ENCODE measurements at regions not wholly inside any gene's neighbourhood (a gene's known extent, or its start where the extent isn't known, plus 50 kb on each side); places are given as distances from the start of the nearest gene placed in this dataset.
"Not testable (repeated sequence)": the region's sequence is repeated elsewhere in the genome, so short reads cannot be mapped to it uniquely, and the experiment has no call there.

DNA sequence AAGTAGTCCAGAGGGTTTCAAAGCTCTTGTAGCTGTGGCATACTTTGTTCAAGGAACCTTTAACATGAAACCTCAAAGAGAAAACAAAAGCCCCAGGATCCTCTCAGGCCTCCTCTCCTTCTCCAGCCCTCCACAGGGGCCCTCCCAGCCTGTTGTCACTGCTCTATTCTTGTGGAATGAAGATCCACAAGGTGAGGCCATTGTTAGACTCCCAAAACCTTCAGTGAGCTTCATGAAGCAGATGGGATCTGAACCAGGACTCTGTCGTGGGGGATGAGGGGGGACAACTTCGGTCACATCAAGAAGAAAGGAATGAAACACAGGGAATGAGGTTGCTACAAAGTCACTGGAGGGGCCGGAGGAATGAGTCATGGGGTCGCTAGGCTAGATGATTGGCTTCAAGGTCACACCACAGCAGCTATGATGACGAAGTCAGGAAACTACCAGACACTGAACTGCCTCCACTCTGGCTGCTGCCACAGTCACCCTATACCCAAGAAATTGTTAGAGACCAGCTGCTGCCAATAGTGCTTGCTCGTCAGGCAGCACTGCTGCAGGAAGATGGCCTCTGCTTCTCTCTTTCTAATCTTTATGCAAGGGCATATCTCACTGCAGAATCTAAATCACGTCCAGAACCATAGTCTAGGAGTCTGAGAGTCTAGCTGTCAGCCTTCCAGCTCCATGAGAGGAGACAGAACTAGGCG is 208.8 kb downstream of the HIBADH start:
- Histone ChIP-seq H2AFZ (ENCODE audit: low read depth, low read length) (no peak overlapping the region), H3K27ac (ENCODE audit: low read length) (no peak overlapping the region), H3K9ac (ENCODE audit: low read length) (no peak overlapping the region), H4K20me1 (ENCODE audit: insufficient read depth) (no peaks in the 10 kb centered on the region), H3K36me3 (ENCODE audit: insufficient read depth, low read length) (no peaks in the 10 kb centered on the region), H3F3A (ENCODE audit: insufficient read depth, low read length, poor library complexity, severe bottlenecking) (no peaks in the 10 kb centered on the region), H3K9me2 (ENCODE audit: insufficient read depth, low read length) (no peaks in the 10 kb centered on the region), H3K79me2 (replicated peaks; ENCODE audit: insufficient read depth, low read length) (no peaks in the 10 kb centered on the region), H3K27me3 (ENCODE audit: insufficient read depth, low read depth, low read length) (no peaks in the 10 kb centered on the region), H3K4me2 (ENCODE audit: low read length) (no peak overlapping the region), H3K9me3 (ENCODE audit: low read length) (no peaks in the 10 kb centered on the region), H3K4me3 (ENCODE audit: low read length) (no peak overlapping the region)
- TF ChIP-seq SMC3 (conservative IDR thresholded peaks at IDR 0.05; ENCODE audit: poor library complexity) (no peak), EP300 (conservative IDR thresholded peaks at IDR 0.05; ENCODE audit: poor library complexity, severe bottlenecking) (no peak), TAF1 (IDR thresholded peaks at IDR 0.05; ENCODE audit: low read depth) (no peak), REST (IDR thresholded peaks at IDR 0.05; ENCODE audit: borderline replicate concordance) (no peak), CTCF (IDR thresholded peaks at IDR 0.05; ENCODE audit: poor library complexity, severe bottlenecking) (no peak), EZH2 (IDR thresholded peaks at IDR 0.05; ENCODE audit: borderline replicate concordance, insufficient read depth, low read length, poor library complexity, severe bottlenecking) (no peak), MXI1 (conservative IDR thresholded peaks at IDR 0.05; ENCODE audit: poor library complexity, severe bottlenecking) (no peak), RAD21 (conservative IDR thresholded peaks at IDR 0.05) (no peak), POLR2AphosphoS5 (IDR thresholded peaks at IDR 0.05) (no peak)

DNA sequence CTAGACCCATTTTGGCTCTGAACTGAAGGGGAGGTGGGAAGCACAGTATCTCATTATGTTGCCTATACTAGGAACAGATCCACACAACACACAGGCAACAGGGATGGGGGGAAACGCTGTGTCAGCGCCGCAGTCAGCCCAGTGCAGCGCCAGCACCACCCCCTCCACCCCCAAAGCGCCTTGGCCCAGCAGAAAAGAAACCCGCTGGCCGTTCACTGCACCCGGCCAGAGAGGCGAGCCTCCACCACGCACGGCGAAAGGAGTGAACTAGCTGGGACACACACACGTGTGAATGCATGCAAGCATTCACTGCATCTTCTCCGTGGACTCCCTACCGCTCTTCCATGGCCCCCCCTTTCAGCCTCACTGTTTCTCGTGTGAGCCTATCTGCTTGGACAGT is 205.6 kb downstream of the HIBADH start:
- not testable (repeated sequence) for H3K9me2 ChIP-seq (ENCODE audit: insufficient read depth, low read length); H2AFZ ChIP-seq (ENCODE audit: low read depth, low read length); H3K79me2 ChIP-seq (replicated peaks; ENCODE audit: insufficient read depth, low read length); H3F3A ChIP-seq (ENCODE audit: insufficient read depth, low read length, poor library complexity, severe bottlenecking); H3K4me2 ChIP-seq (ENCODE audit: low read length); H3K9me3 ChIP-seq (ENCODE audit: low read length); H3K4me3 ChIP-seq (ENCODE audit: low read length); H3K9ac ChIP-seq (ENCODE audit: low read length); H3K36me3 ChIP-seq (ENCODE audit: insufficient read depth, low read length); H3K27me3 ChIP-seq (ENCODE audit: insufficient read depth, low read depth, low read length); H3K27ac ChIP-seq (ENCODE audit: low read length); H4K20me1 ChIP-seq (ENCODE audit: insufficient read depth)

DNA sequence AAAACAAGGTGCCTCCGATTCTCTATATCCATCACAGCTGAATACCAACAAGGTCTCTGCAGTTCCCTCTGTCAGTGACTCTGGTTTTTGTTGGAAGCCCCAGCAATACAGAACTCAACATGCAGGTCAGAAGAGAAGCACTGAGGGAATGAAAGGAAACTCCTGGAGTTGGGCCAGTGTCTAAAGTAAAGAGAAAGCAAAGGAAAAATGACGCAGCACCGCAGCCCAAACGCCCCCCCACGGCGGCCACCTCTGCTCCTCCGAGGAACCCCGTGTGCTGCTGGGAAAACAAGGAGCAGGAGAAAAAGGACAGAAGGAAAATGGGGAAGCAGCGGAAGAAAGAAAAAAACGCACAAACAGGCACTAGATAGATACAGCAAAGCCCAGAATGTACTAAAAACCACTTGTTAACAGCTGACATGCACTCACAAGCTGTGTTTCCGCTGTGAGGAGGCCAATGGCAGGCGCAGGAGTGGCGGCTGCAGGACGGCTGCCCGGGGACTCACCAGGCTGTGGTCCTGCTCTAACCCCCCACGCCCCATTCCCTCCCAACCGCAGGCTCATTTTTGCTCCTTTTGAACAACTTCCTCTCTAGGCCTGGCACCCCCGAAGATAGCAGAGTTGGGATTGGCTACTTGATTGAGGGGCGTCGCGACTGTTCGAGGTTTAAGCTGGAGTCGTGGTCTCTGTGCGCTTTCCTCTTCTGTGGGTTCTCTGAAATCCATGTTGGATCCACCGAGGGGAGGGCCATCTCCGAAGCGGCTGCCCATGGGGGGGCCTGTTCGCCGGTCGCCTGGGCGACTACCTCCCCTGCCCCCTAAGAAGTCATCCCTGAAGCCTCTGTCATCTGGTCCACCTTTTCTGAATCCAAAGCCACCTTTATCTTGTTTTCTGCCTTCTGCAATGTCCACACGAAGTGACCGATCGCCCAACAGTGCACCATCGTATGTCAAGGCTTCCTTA is 204.8 kb downstream of the HIBADH start:
- not testable (repeated sequence) for H3K9me2 ChIP-seq (ENCODE audit: insufficient read depth, low read length); H4K20me1 ChIP-seq (ENCODE audit: insufficient read depth); H3F3A ChIP-seq (ENCODE audit: insufficient read depth, low read length, poor library complexity, severe bottlenecking); H3K79me2 ChIP-seq (replicated peaks; ENCODE audit: insufficient read depth, low read length); H3K9me3 ChIP-seq (ENCODE audit: low read length); H3K9ac ChIP-seq (ENCODE audit: low read length); H2AFZ ChIP-seq (ENCODE audit: low read depth, low read length); H3K27me3 ChIP-seq (ENCODE audit: insufficient read depth, low read depth, low read length); H3K36me3 ChIP-seq (ENCODE audit: insufficient read depth, low read length); H3K27ac ChIP-seq (ENCODE audit: low read length); H3K4me2 ChIP-seq (ENCODE audit: low read length); H3K4me3 ChIP-seq (ENCODE audit: low read length)
